ENCODE measurements at regions not wholly inside any gene's neighbourhood (a gene's known extent, or its start where the extent isn't known, plus 50 kb on each side); places are given as distances from the start of the nearest gene placed in this dataset.

GRCh38 chr5:128876569-128877382 is 88.5 kb upstream of the SLC27A6 start:
- H3K9ac ChIP-seq (ENCODE audit: low read length in 2 of 2) = no peak overlapping the region
- no peaks in the 10 kb centered on the region for H3K4me1 ChIP-seq (ENCODE audit: control insufficient read depth, insufficient read depth, low read length)
- no peaks in the 10 kb centered on the region for H3K36me3 ChIP-seq (ENCODE audit: control insufficient read depth in 2 of 2, insufficient read depth in 2 of 2, low read length in 2 of 2)
- no peaks in the 10 kb centered on the region for H3K27me3 ChIP-seq (ENCODE audit: control insufficient read depth in 1 of 2, insufficient read depth in 2 of 2, low read length in 2 of 2)
- H3K9me3 ChIP-seq (ENCODE audit: control insufficient read depth in 2 of 2, low read length in 2 of 2) = no peaks in the 10 kb centered on the region
- no peak overlapping the region for H3K27ac ChIP-seq (ENCODE audit: low read length)
- no peak overlapping the region for H3K4me3 ChIP-seq (ENCODE audit: low read length in 2 of 2)

GRCh38 chr5:128877476-128877875 is 87.8 kb upstream of the SLC27A6 start:
- Histone ChIP-seq H3K9ac (ENCODE audit: low read length in 2 of 2) (no peak overlapping the region), H3K27me3 (ENCODE audit: control insufficient read depth in 1 of 2, insufficient read depth in 2 of 2, low read length in 2 of 2) (no peaks in the 10 kb centered on the region)

GRCh38 chr5:128881502-128882018 is 83.7 kb upstream of the SLC27A6 start:
- Histone ChIP-seq H3K27me3 (ENCODE audit: control insufficient read depth in 1 of 2, insufficient read depth in 2 of 2, low read length in 2 of 2) (no peaks in the 10 kb centered on the region), H3K4me3 (ENCODE audit: low read length in 2 of 2) (no peak overlapping the region), H3K9ac (ENCODE audit: low read length in 2 of 2) (no peak overlapping the region), H3K4me1 (ENCODE audit: control insufficient read depth, insufficient read depth, low read length) (no peaks in the 10 kb centered on the region), H3K27ac (ENCODE audit: low read length) (no peak overlapping the region), H3K36me3 (ENCODE audit: control insufficient read depth in 2 of 2, insufficient read depth in 2 of 2, low read length in 2 of 2) (no peaks in the 10 kb centered on the region), H3K9me3 (ENCODE audit: control insufficient read depth in 2 of 2, low read length in 2 of 2) (no peaks in the 10 kb centered on the region)

More at GRCh38 chr5:128877476-128877875, 87.8 kb upstream of the SLC27A6 start:
- H3K36me3 ChIP-seq (ENCODE audit: control insufficient read depth in 2 of 2, insufficient read depth in 2 of 2, low read length in 2 of 2) = no peaks in the 10 kb centered on the region
- H3K27ac ChIP-seq (ENCODE audit: low read length) = no peak overlapping the region
- H3K4me1 ChIP-seq (ENCODE audit: control insufficient read depth, insufficient read depth, low read length) = no peaks in the 10 kb centered on the region
- no peaks in the 10 kb centered on the region for H3K9me3 ChIP-seq (ENCODE audit: control insufficient read depth in 2 of 2, low read length in 2 of 2)
- H3K4me3 ChIP-seq (ENCODE audit: low read length in 2 of 2) = no peak overlapping the region

- no peak overlapping the region for H3K4me3 ChIP-seq (ENCODE audit: low read length in 2 of 2)
- H3K9me3 ChIP-seq (ENCODE audit: control insufficient read depth in 2 of 2, low read length in 2 of 2) = no peaks in the 10 kb centered on the region
- H3K4me1 ChIP-seq (ENCODE audit: control insufficient read depth, insufficient read depth, low read length) = no peaks in the 10 kb centered on the region
- H3K9ac ChIP-seq (ENCODE audit: low read length in 2 of 2) = no peak overlapping the region
- H3K36me3 ChIP-seq (ENCODE audit: control insufficient read depth in 2 of 2, insufficient read depth in 2 of 2, low read length in 2 of 2) = no peaks in the 10 kb centered on the region
- no peak overlapping the region for H3K27ac ChIP-seq (ENCODE audit: low read length)
- no peaks in the 10 kb centered on the region for H3K27me3 ChIP-seq (ENCODE audit: control insufficient read depth in 1 of 2, insufficient read depth in 2 of 2, low read length in 2 of 2)
Observed at GRCh38 chr5:128885649-128886255, 79.5 kb upstream of the SLC27A6 start.

GRCh38 chr5:128895122-128895521 is 70.2 kb upstream of the SLC27A6 start:
- H3K4me3 ChIP-seq (ENCODE audit: low read length in 2 of 2) = no peak overlapping the region
- no peaks in the 10 kb centered on the region for H3K27me3 ChIP-seq (ENCODE audit: control insufficient read depth in 1 of 2, insufficient read depth in 2 of 2, low read length in 2 of 2)
- no peak overlapping the region for H3K27ac ChIP-seq (ENCODE audit: low read length)

GRCh38 chr5:128896675-128897074 is 68.6 kb upstream of the SLC27A6 start:
- H3K4me3 ChIP-seq (ENCODE audit: low read length in 2 of 2) = no peak overlapping the region
- H3K36me3 ChIP-seq (ENCODE audit: control insufficient read depth in 2 of 2, insufficient read depth in 2 of 2, low read length in 2 of 2) = no peaks in the 10 kb centered on the region
- no peak overlapping the region for H3K9ac ChIP-seq (ENCODE audit: low read length in 2 of 2)
- H3K27ac ChIP-seq (ENCODE audit: low read length) = no peak overlapping the region
- H3K4me1 ChIP-seq (ENCODE audit: control insufficient read depth, insufficient read depth, low read length) = no peaks in the 10 kb centered on the region
- H3K27me3 ChIP-seq (ENCODE audit: control insufficient read depth in 1 of 2, insufficient read depth in 2 of 2, low read length in 2 of 2) = no peaks in the 10 kb centered on the region
- H3K9me3 ChIP-seq (ENCODE audit: control insufficient read depth in 2 of 2, low read length in 2 of 2) = peaks cover 0 to 2% of the 10 kb centered on the region in 2 donors

More at GRCh38 chr5:128895122-128895521, 70.2 kb upstream of the SLC27A6 start:
- Histone ChIP-seq H3K36me3 (ENCODE audit: control insufficient read depth in 2 of 2, insufficient read depth in 2 of 2, low read length in 2 of 2) (no peaks in the 10 kb centered on the region), H3K4me1 (ENCODE audit: control insufficient read depth, insufficient read depth, low read length) (no peaks in the 10 kb centered on the region), H3K9ac (ENCODE audit: low read length in 2 of 2) (no peak overlapping the region), H3K9me3 (ENCODE audit: control insufficient read depth in 2 of 2, low read length in 2 of 2) (peaks cover 0 to 2% of the 10 kb centered on the region in 2 donors)

- Histone ChIP-seq H3K36me3 (ENCODE audit: control insufficient read depth in 2 of 2, insufficient read depth in 2 of 2, low read length in 2 of 2) (no peaks in the 10 kb centered on the region), H3K9me3 (ENCODE audit: control insufficient read depth in 2 of 2, low read length in 2 of 2) (no peaks in the 10 kb centered on the region), H3K27me3 (ENCODE audit: control insufficient read depth in 1 of 2, insufficient read depth in 2 of 2, low read length in 2 of 2) (no peaks in the 10 kb centered on the region), H3K4me1 (ENCODE audit: control insufficient read depth, insufficient read depth, low read length) (no peaks in the 10 kb centered on the region), H3K27ac (ENCODE audit: low read length) (no peak overlapping the region), H3K9ac (ENCODE audit: low read length in 2 of 2) (no peak overlapping the region), H3K4me3 (ENCODE audit: low read length in 2 of 2) (no peak overlapping the region)
Observed at GRCh38 chr5:128903550-128903949, 61.7 kb upstream of the SLC27A6 start.

- no peak overlapping the region for H3K4me3 ChIP-seq (ENCODE audit: low read length in 2 of 2)
- no peaks in the 10 kb centered on the region for H3K4me1 ChIP-seq (ENCODE audit: control insufficient read depth, insufficient read depth, low read length)
- no peak overlapping the region for H3K27ac ChIP-seq (ENCODE audit: low read length)
- H3K9me3 ChIP-seq (ENCODE audit: control insufficient read depth in 2 of 2, low read length in 2 of 2) = no peaks in the 10 kb centered on the region
- no peak overlapping the region for H3K9ac ChIP-seq (ENCODE audit: low read length in 2 of 2)
- no peaks in the 10 kb centered on the region for H3K27me3 ChIP-seq (ENCODE audit: control insufficient read depth in 1 of 2, insufficient read depth in 2 of 2, low read length in 2 of 2)
- H3K36me3 ChIP-seq (ENCODE audit: control insufficient read depth in 2 of 2, insufficient read depth in 2 of 2, low read length in 2 of 2) = no peaks in the 10 kb centered on the region
Observed at GRCh38 chr5:128904805-128905567, 60.3 kb upstream of the SLC27A6 start.

GRCh38 chr5:128905568-128906110 is 59.6 kb upstream of the SLC27A6 start:
- Histone ChIP-seq H3K36me3 (ENCODE audit: control insufficient read depth in 2 of 2, insufficient read depth in 2 of 2, low read length in 2 of 2) (no peaks in the 10 kb centered on the region), H3K27ac (ENCODE audit: low read length) (no peak overlapping the region), H3K9me3 (ENCODE audit: control insufficient read depth in 2 of 2, low read length in 2 of 2) (no peaks in the 10 kb centered on the region), H3K4me1 (ENCODE audit: control insufficient read depth, insufficient read depth, low read length) (no peaks in the 10 kb centered on the region), H3K27me3 (ENCODE audit: control insufficient read depth in 1 of 2, insufficient read depth in 2 of 2, low read length in 2 of 2) (no peaks in the 10 kb centered on the region), H3K9ac (ENCODE audit: low read length in 2 of 2) (no peak overlapping the region), H3K4me3 (ENCODE audit: low read length in 2 of 2) (no peak overlapping the region)

GRCh38 chr5:128913551-128913950 is 51.7 kb upstream of the SLC27A6 start:
- H3K4me1 ChIP-seq (ENCODE audit: control insufficient read depth, insufficient read depth, low read length) = no peaks in the 10 kb centered on the region
- H3K27me3 ChIP-seq (ENCODE audit: control insufficient read depth in 1 of 2, insufficient read depth in 2 of 2, low read length in 2 of 2) = no peaks in the 10 kb centered on the region
- no peaks in the 10 kb centered on the region for H3K36me3 ChIP-seq (ENCODE audit: control insufficient read depth in 2 of 2, insufficient read depth in 2 of 2, low read length in 2 of 2)
- H3K4me3 ChIP-seq (ENCODE audit: low read length in 2 of 2) = no peak overlapping the region
- H3K27ac ChIP-seq (ENCODE audit: low read length) = no peak overlapping the region
- no peak overlapping the region for H3K9ac ChIP-seq (ENCODE audit: low read length in 2 of 2)
- no peaks in the 10 kb centered on the region for H3K9me3 ChIP-seq (ENCODE audit: control insufficient read depth in 2 of 2, low read length in 2 of 2)

Measured in stomach smooth muscle (tissue), 2 donors.